ENCODE measurements at regions not wholly inside any gene's neighbourhood (a gene's known extent, or its start where the extent isn't known, plus 50 kb on each side); places are given as distances from the start of the nearest gene placed in this dataset.

- no peaks in the 10 kb centered on the region for H3K36me3 ChIP-seq
- H3K4me3 ChIP-seq, result peak overlapping the region in 1 of 2 donors; percentile 95
- no peak for DNase-seq (ENCODE audit: low spot score in 2 of 2)
- H3K9me3 ChIP-seq, result no peaks in the 10 kb centered on the region
- H3K27ac ChIP-seq, result no peak overlapping the region
- H3K4me1 ChIP-seq, result peaks cover 4% of the 10 kb centered on the region in 2 donors
- intact Hi-C loops (cut with DNase I), result no loop called here
- TF ChIP-seq, protein P1, sequence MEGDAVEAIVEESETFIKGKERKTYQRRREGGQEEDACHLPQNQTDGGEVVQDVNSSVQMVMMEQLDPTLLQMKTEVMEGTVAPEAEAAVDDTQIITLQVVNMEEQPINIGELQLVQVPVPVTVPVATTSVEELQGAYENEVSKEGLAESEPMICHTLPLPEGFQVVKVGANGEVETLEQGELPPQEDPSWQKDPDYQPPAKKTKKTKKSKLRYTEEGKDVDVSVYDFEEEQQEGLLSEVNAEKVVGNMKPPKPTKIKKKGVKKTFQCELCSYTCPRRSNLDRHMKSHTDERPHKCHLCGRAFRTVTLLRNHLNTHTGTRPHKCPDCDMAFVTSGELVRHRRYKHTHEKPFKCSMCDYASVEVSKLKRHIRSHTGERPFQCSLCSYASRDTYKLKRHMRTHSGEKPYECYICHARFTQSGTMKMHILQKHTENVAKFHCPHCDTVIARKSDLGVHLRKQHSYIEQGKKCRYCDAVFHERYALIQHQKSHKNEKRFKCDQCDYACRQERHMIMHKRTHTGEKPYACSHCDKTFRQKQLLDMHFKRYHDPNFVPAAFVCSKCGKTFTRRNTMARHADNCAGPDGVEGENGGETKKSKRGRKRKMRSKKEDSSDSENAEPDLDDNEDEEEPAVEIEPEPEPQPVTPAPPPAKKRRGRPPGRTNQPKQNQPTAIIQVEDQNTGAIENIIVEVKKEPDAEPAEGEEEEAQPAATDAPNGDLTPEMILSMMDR (IDR thresholded peaks at IDR 0.05), result no peak
- no peaks in the 10 kb centered on the region for H3K27me3 ChIP-seq
These were observed 106.3 kb downstream of the FAM53A start for GRCh38 chr4:1577822-1578217.

DNA sequence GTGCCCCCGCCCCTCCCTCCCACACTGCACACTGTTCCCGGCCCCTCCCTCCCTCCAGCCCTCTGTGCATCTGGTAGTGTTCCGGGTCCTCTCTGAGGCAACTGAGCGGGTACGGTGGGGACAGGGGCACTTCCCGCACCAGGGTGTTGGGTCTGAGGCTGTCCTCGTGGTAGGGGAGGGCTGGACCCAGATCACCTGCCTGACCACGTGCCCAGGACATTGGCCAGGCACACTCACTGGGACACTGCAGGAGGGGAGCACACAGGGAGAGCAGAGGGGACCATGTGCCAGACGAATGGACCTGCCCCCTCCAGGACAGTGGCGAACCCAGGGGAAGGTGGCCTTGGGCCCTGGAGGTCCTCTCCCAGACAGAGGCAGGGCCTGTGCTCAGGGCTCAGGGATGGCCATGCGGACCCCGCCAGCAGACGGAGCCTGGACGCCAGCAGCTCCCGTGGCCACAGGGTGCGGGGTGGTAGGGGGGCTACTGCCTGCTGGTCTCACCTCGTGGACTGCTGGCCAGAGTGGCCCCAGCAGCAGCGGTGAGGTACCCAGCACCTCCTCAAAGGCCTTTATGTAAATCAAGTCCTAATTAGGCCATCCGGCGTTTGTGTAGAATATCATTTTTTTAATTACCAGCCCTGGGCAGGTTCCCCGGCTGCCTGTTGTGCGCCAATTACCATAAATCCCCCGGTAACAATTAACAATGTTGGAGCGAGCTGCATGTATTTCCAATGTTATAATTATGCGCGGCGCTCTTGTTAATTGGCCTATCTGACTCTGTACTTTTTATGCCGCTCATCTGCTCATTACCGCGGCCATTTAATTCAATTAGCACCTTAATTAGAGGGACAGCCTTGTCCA lies 106.9 kb downstream of the FAM53A start:
- TF ChIP-seq, protein P1 (IDR thresholded peaks at IDR 0.05), result no peak
- intact Hi-C loops (cut with DNase I), result no loop called here
- no peaks in the 10 kb centered on the region for H3K27me3 ChIP-seq

GRCh38 chr4:1576304-1576960 lies 107.7 kb downstream of the FAM53A start:
- no peak for DNase-seq (ENCODE audit: low spot score in 2 of 2)
- no peaks in the 10 kb centered on the region for H3K27me3 ChIP-seq

More for the DNA sequence above, 106.9 kb downstream of the FAM53A start:
- Histone ChIP-seq H3K36me3 (no peaks in the 10 kb centered on the region), H3K27ac (no peak overlapping the region), H3K9me3 (no peaks in the 10 kb centered on the region), H3K4me1 (peaks cover 4% of the 10 kb centered on the region in 2 donors), H3K4me3 (no peak overlapping the region)
- DNase-seq (ENCODE audit: low spot score in 2 of 2), result no peak

DNA sequence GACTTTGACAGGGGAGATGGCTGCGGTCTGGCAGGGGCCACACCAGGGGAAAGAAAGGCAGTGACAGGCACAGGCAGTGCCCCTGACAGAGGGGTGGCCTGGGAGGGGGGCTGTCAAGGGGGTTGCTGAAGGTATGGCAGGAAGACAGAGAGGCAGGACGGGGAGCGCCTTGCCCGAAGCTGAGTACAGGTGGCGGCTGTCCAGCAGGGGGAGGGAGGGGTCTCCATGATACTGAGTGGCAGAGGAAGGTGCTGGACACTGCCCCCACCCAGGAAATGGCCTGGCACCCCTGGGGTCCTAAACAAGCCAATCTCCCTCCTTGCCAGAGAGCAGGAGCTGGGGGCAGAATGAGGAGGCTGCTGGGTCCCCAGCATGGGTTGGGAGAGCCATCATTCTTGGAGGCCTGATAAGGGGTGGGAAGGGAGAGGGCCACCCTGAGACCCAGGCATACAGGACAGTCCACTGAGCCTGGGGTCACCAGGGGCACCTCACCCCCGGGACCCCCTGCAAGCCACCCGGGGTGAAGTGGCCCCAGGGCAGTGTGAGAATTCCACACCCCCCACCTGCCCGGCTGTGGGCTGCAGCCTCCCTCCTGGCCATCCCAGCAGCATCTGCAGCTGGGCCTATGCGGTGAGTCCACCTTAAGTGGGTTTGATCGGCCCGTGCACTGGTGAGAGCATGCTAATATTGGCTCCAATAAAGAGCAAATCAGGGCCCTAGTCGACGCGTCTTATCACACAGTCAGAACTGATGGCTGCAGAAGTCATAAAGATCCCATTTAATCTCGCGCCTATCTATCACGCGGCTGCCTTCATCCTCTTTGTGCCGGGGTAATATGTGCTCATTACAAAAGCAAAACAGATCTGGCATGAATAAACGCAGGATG lies 108.5 kb downstream of the FAM53A start:
- no peaks in the 10 kb centered on the region for H3K36me3 ChIP-seq
- DNase-seq (ENCODE audit: low spot score in 2 of 2), result no peak
- no peak overlapping the region for H3K27ac ChIP-seq
- H3K4me3 ChIP-seq, result no peak overlapping the region
- H3K4me1 ChIP-seq, result peaks cover 4% of the 10 kb centered on the region in 2 donors
- H3K27me3 ChIP-seq, result no peaks in the 10 kb centered on the region
- intact Hi-C loops (cut with DNase I), result no loop called here
- H3K9me3 ChIP-seq, result no peaks in the 10 kb centered on the region
- TF ChIP-seq, protein P1 (IDR thresholded peaks at IDR 0.05), result no peak

More at GRCh38 chr4:1576304-1576960, 107.7 kb downstream of the FAM53A start:
- Histone ChIP-seq H3K9me3 (no peaks in the 10 kb centered on the region), H3K36me3 (no peaks in the 10 kb centered on the region), H3K27ac (no peak overlapping the region), H3K4me3 (no peak overlapping the region), H3K4me1 (peaks cover 4% of the 10 kb centered on the region in 2 donors)
- intact Hi-C loops (cut with DNase I), result no loop called here
- TF ChIP-seq, protein P1 (IDR thresholded peaks at IDR 0.05), result no peak

DNA sequence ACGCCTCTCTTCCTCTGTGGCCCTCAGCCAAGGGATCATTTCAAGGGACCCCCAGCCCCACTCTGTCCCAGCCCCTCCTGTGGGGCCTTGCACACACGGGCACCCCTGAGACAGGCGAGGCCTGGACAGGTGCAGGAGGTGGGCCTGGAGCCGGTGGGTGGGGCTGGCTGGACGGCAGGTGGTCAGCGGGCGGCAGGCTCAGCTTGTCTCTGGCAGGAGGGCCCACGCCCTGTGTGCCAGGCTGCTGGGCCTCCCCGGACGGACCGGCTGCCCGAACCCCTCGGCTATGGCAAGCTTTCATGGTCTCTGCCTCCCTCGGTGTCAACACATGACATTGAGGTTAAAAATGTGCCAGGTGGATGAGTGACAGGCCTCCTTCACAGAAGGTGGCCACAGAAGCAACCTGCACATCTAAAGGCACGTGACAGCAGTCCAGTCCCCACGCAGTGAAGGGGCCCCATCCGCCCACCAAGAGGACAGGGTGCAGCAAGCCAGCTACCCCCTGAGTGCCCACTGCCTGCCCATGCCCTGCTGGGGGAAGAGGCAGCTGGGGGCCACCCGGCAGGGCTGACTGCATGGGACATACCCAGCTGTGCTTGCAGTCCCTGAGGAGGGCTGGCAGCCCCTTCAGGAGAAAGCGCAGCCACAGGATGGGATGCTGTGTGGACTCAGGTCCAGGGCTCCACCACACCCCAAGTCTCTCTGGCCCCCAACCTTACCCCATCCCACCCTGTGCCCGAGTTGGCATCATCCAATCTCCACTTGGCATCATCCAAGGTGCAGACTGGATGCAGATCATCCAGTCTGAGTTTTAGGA lies 109.3 kb downstream of the FAM53A start:
- intact Hi-C loops (cut with DNase I), result no loop called here
- DNase-seq (ENCODE audit: low spot score in 2 of 2), result no peak
- H3K4me3 ChIP-seq, result no peak overlapping the region
- H3K27me3 ChIP-seq, result no peaks in the 10 kb centered on the region
- no peaks in the 10 kb centered on the region for H3K36me3 ChIP-seq
- TF ChIP-seq, protein P1 (IDR thresholded peaks at IDR 0.05), result no peak
- H3K4me1 ChIP-seq, result peaks cover 4% of the 10 kb centered on the region in 2 donors
- H3K27ac ChIP-seq, result no peak overlapping the region
- no peaks in the 10 kb centered on the region for H3K9me3 ChIP-seq

Measured in ascending aorta (tissue), 2 donors.